DOHH2 (cell line): ENCODE measurements at regions not wholly inside any gene's neighbourhood (a gene's known extent, or its start where the extent isn't known, plus 50 kb on each side); places are given as distances from the start of the nearest gene placed in this dataset.

Source experiments
- H3F3A ChIP-seq: fragments of 200-600 bp; sonication (generic), shearing (Covaris generic); 2 replicates; pipeline ENCODE4 v1.6.0; 2016; ENCODE audit warnings: antibody characterized with exemption, mild to moderate bottlenecking; ENCODE audit not compliant: control insufficient read depth, insufficient read depth
- H3K27ac ChIP-seq: fragments of 200-600 bp; sonication (generic); 2 replicates; pipeline ENCODE4 v1.5.1; 2014; ENCODE audit warnings: low read depth, mild to moderate bottlenecking, low read length, moderate library complexity
- H3K27me3 ChIP-seq: fragments of 200-600 bp; sonication (generic); 2 replicates; pipeline ENCODE4 v1.6.1; 2014; ENCODE audit warnings: mild to moderate bottlenecking, low read length, mixed read lengths; ENCODE audit not compliant: control insufficient read depth
- H3K36me3 ChIP-seq: fragments of 200-600 bp; sonication (generic); 2 replicates; pipeline ENCODE4 v1.6.1; 2014; ENCODE audit warnings: mild to moderate bottlenecking, low read length, moderate library complexity, mixed read lengths; ENCODE audit not compliant: control insufficient read depth
- H3K4me1 ChIP-seq: fragments of 200-600 bp; sonication (generic); 2 replicates; pipeline ENCODE4 v1.6.1; 2014; ENCODE audit warnings: mild to moderate bottlenecking, low read length, mixed read lengths; ENCODE audit not compliant: control insufficient read depth
- H3K4me2 ChIP-seq: fragments of 200-600 bp; sonication (generic); 2 replicates; pipeline ENCODE4 v1.6.0; 2014; ENCODE audit warnings: mild to moderate bottlenecking, low read length, moderate library complexity
- H3K4me3 ChIP-seq: fragments of 200-600 bp; sonication (generic); 2 replicates; pipeline ENCODE4 v1.5.1; 2014; ENCODE audit warnings: mild to moderate bottlenecking, low read length, mixed read lengths
- H3K79me2 ChIP-seq: fragments of 200-600 bp; sonication (generic); 2 replicates; pipeline ENCODE4 v1.6.1; 2014; ENCODE audit warnings: mild to moderate bottlenecking, low read length, mixed read lengths; ENCODE audit not compliant: control insufficient read depth
- H3K9me2 ChIP-seq: fragments of 200-600 bp; sonication (generic); replicated peaks from 2 replicates; pipeline ENCODE4 v1.6.1; 2014; ENCODE audit warnings: mild to moderate bottlenecking, low read length, mixed read lengths; ENCODE audit not compliant: control insufficient read depth
- H3K9me3 ChIP-seq: fragments of 200-600 bp; sonication (generic); 2 replicates; pipeline ENCODE4 v1.6.1; 2014; ENCODE audit warnings: antibody characterized with exemption, low read length, mixed read lengths; ENCODE audit not compliant: control insufficient read depth, insufficient read depth
- H4K20me1 ChIP-seq: fragments of 200-600 bp; sonication (generic); 2 replicates; pipeline ENCODE4 v1.6.0; 2014; ENCODE audit warnings: low read depth, mild to moderate bottlenecking, antibody characterized with exemption, low read length, moderate library complexity; ENCODE audit not compliant: control insufficient read depth, insufficient read depth
- CTCF ChIP-seq: fragments of 200-600 bp; sonication (generic); IDR thresholded peaks from one replicate; pipeline ENCODE4 v1.5.1; 2014; ENCODE audit warnings: antibody characterized with exemption, mild to moderate bottlenecking, low read depth, low read length; ENCODE audit not compliant: poor library complexity, severe bottlenecking
- EZH2phosphoT487 ChIP-seq: fragments of 200-600 bp; sonication (generic); IDR thresholded peaks from 2 replicates; pipeline ENCODE4 v1.6.1; 2017; ENCODE audit warnings: borderline replicate concordance, mild to moderate bottlenecking, antibody characterized with exemption, low read length, moderate library complexity, mixed read lengths

- Histone ChIP-seq H4K20me1 (no peaks in the 10 kb centered on the region), H3K36me3 (no peaks in the 10 kb centered on the region), H3K4me3 (no peak overlapping the region), H3K4me1 (0 out of 2 replicates have a peak, but pooled peaks cover 3% of the 10 kb centered on the region), H3K27me3 (no peaks in the 10 kb centered on the region), H3K9me2 (no peaks in the 10 kb centered on the region), H3F3A (no peaks in the 10 kb centered on the region), H3K79me2 (no peaks in the 10 kb centered on the region), H3K27ac (no peak overlapping the region), H3K4me2 (no peak overlapping the region), H3K9me3 (no peaks in the 10 kb centered on the region)
- TF ChIP-seq CTCF: no peak
- no peak for TF ChIP-seq EZH2phosphoT487
These were observed 90.3 kb upstream of the NR5A2 start for GRCh38 chr1:199937161-199937560.

DNA sequence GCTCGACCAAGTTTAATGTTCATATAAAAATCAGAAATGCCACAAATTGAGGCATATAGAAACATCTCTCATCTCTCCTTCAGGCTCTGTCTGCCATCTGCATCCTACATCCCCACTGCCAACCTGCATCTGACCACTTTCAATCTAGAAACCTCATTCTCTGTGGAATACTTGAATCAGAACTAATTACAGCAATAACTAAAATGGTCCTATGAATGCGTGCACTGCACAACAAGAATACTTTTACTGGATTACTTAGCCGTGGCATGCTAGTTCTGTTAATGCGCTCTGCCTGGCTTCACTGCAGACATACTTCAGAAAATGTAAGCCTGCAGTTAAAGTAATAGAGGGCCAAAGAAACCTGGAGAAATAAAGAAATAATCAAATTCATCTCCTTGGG lies 89.8 kb upstream of the NR5A2 start:
- Histone ChIP-seq H3K36me3 (no peaks in the 10 kb centered on the region), H3K9me3 (no peaks in the 10 kb centered on the region), H3K27ac (no peak overlapping the region), H3K4me2 (no peak overlapping the region), H3F3A (no peaks in the 10 kb centered on the region), H3K27me3 (no peaks in the 10 kb centered on the region), H3K9me2 (no peaks in the 10 kb centered on the region), H3K4me1 (0 out of 2 replicates have a peak, but pooled peaks cover 3% of the 10 kb centered on the region), H4K20me1 (no peaks in the 10 kb centered on the region), H3K4me3 (no peak overlapping the region), H3K79me2 (no peaks in the 10 kb centered on the region)
- TF ChIP-seq CTCF (no peak), EZH2phosphoT487 (no peak)

- Histone ChIP-seq H3K9me3 (no peaks in the 10 kb centered on the region; the same call in 1 of the 2 replicates), H3K4me3 (0 out of 2 replicates have a peak overlapping the region, but pooled peaks have one; percentile 16), H3K27ac (no peak overlapping the region), H3K4me2 (peak overlapping the region; percentile 37), H3F3A (no peaks in the 10 kb centered on the region), H3K79me2 (no peaks in the 10 kb centered on the region), H4K20me1 (no peaks in the 10 kb centered on the region), H3K4me1 (peaks cover 30% of the 10 kb centered on the region), H3K27me3 (no peaks in the 10 kb centered on the region), H3K36me3 (no peaks in the 10 kb centered on the region), H3K9me2 (no peaks in the 10 kb centered on the region)
- no peak for TF ChIP-seq EZH2phosphoT487
- no peak for TF ChIP-seq CTCF
These were observed 82.5 kb upstream of the NR5A2 start for GRCh38 chr1:199944986-199945385.
